Spinal cord (tissue), 9 donors: ENCODE measurements at regions not wholly inside any gene's neighbourhood (a gene's known extent, or its start where the extent isn't known, plus 50 kb on each side); places are given as distances from the start of the nearest gene placed in this dataset.

Experiments used
- DNase-seq, 6 donors: peaks; one replicate each; pipeline versions ENCODE4 v3.0.0 to v3.0.0-alpha.2; 2013 to 2015; ENCODE audit warnings: low spot score in 6 of 6, low read depth in 4 of 6
- H3K27ac ChIP-seq: one replicate; pipeline ENCODE4 v1.5.1; 2013; ENCODE audit warnings: low read depth, low read length, control low read depth
- H3K27me3 ChIP-seq: one replicate; pipeline ENCODE4 v1.6.1; 2013; ENCODE audit warnings: low read length; ENCODE audit not compliant: control insufficient read depth, insufficient read depth
- H3K36me3 ChIP-seq: one replicate; pipeline ENCODE4 v1.6.1; 2013; ENCODE audit warnings: low read length; ENCODE audit not compliant: control insufficient read depth, insufficient read depth
- H3K4me1 ChIP-seq: one replicate; pipeline ENCODE4 v1.6.1; 2013; ENCODE audit warnings: low read length; ENCODE audit not compliant: control insufficient read depth, insufficient read depth
- H3K4me3 ChIP-seq: one replicate; pipeline ENCODE4 v1.5.1; 2013; ENCODE audit warnings: low read depth, low read length, control low read depth
- H3K9me3 ChIP-seq: one replicate; pipeline ENCODE4 v1.6.1; 2013; ENCODE audit warnings: low read length; ENCODE audit not compliant: control insufficient read depth, insufficient read depth
- WGBS: methylation state at CpG from one replicate; pipeline ENCODE4 v1.1.5; 2013; ENCODE audit warnings: missing lambda C conversion rate; ENCODE audit not compliant: insufficient coverage; 5-methylcytosine and 5-hydroxymethylcytosine counted together
- donor health status: healthy.

GRCh38 chr17:77476498-77476897 lies 335.7 kb downstream of the SEC14L1 start:
- no peak overlapping the region for H3K4me3 ChIP-seq
- H3K9me3 ChIP-seq: no peaks in the 10 kb centered on the region
- peaks cover 90% of the 10 kb centered on the region for H3K4me1 ChIP-seq
- H3K36me3 ChIP-seq: peaks cover 24% of the 10 kb centered on the region
- 81% methylated on average over 7 of the region's 8 CpGs for WGBS
- no peak for DNase-seq
- H3K27me3 ChIP-seq: no peaks in the 10 kb centered on the region
- H3K27ac ChIP-seq: peak overlapping the region; percentile 59

DNA sequence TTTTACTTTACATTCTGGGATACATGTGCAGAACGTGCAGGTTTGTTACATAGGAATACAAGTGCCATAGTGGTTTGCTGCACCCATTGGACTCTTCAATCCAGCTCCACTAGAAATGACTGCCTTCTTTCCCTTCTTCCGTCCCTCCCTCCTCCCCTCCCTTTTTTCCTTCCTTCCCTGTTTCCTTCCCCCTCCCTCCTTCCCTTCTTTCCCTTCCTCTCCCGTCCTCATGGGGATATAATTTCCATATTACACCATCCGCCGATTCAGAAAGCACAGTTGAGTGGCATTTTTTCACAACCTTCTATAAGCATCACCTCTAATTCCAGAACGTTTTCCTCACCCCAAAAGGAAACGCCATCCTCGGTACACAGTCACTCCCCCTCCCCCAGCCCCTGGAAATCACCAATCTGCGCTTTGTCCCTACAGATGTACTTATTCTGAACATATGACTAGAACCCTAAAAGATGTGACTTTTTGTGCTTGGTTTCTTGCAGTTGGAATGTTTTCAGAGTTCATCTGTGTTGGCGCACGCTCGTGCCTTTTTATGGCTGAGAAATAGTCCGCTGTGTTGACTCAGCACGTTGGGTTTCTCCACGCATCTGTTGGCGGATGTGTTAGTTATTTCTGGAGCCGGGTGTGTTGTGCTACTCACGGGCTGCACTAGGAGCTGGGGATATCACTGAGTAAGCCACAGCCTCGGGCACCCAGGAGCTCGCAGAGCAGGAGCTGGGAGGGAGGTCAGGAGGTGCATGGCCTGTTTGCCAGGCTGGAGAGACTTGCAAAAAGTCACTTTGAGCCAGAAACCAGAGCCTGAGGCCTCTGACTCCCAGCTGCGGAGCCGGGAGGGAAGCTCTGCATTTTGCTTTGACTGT lies 336.4 kb downstream of the SEC14L1 start:
- H3K4me3 ChIP-seq: no peak overlapping the region
- peaks cover 90% of the 10 kb centered on the region for H3K4me1 ChIP-seq
- DNase-seq: peak in 2 of 6 donors; percentile 83 to 86
- peak overlapping the region; percentile 59 for H3K27ac ChIP-seq
- H3K36me3 ChIP-seq: peaks cover 31% of the 10 kb centered on the region
- no peaks in the 10 kb centered on the region for H3K27me3 ChIP-seq
- no peaks in the 10 kb centered on the region for H3K9me3 ChIP-seq
- 27% methylated on average over 20 of the region's 22 CpGs for WGBS

DNA sequence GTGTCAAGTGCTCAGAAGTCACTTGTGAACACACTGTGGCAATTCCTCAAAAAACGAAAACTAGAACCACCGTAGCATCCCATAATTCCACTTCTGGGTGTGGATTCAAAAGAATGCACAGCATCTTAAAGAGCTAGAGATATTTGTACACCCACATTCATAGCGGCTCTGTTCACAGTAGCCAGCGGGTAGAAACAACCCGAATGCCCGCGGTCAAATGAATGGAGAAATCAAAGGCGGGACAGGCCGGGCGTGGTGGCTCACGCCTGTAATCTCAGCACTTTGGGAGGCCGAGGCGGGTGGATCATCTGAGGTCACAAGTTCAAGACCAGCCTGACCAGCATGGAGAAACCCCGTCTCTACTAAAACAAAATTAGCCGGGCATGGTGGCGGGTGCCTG lies 337.5 kb downstream of the SEC14L1 start:
- Histone ChIP-seq H3K36me3 (peaks cover 42% of the 10 kb centered on the region), H3K4me1 (peaks cover 89% of the 10 kb centered on the region), H3K9me3 (no peaks in the 10 kb centered on the region), H3K4me3 (no peak overlapping the region), H3K27ac (peak overlapping the region; percentile 59), H3K27me3 (no peaks in the 10 kb centered on the region)
- 92% methylated on average over 15 of the region's 16 CpGs for WGBS
- DNase-seq: no peak

DNA sequence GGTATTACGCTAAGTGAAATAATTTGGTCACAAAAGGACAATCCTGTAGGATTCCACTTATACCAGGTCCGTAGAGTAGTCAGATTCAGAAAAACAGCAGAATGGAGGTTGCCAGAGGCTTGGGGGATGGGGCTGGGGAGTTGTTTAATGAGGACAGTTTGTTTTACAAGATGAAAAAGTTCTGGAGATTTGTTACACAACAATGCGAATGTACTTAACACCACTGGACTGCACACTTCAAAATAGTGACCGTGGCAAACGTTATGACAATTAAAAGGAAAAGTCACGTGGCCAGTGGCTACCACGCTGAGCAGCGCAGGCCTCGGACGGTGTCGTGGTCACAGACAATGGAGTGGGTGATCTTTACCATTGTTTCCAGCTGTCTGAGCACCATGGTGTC lies 338.1 kb downstream of the SEC14L1 start:
- no peak for DNase-seq
- Histone ChIP-seq H3K27ac (no peak overlapping the region), H3K36me3 (peaks cover 48% of the 10 kb centered on the region), H3K27me3 (no peaks in the 10 kb centered on the region), H3K9me3 (no peaks in the 10 kb centered on the region), H3K4me1 (peaks cover 85% of the 10 kb centered on the region), H3K4me3 (no peak overlapping the region)
- 67% methylated on average over 7 of the region's 11 CpGs for WGBS

DNA sequence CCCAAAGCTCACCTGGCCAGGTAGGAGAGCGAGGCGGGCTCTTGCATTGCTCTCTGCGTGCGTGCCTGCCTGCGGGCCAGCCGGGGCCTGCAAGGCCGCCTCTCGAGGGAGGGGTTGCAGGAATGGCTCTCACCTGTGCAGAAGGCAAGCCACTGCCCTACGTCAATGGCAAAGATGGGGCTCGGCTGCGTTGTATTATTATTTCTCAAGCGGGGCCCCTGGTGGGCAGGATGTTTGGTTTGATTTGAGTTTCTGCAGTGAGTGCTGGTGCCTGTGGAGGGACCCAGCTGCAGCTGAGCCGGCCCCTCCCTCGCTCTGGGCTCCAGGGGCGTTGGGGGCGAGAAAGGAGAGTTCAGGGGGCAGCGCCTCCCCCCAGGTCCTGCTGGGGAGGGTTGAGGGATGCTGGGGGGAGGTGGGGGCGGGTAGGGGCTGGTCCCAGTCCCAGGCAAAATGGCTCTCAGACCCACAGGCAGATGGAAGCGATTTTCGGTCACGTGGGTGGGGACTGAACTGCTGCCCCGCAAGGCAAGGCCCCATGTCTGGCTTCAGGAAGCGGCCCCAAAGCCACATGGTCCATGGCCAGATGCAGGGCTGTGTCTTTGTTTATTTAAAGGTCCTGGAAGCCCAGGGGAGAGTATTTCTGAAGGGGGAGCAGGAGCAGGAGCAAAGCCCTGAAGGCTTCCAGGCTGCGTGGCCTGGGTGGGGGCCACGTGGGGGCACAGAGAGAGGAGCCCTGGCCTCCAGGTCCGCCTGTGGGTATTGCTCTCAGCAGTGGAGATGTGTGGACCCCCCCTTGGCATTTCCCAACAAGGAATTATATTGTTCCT lies 338.8 kb downstream of the SEC14L1 start:
- Histone ChIP-seq H3K27me3 (no peaks in the 10 kb centered on the region), H3K4me3 (no peak overlapping the region), H3K36me3 (peaks cover 52% of the 10 kb centered on the region), H3K9me3 (no peaks in the 10 kb centered on the region), H3K27ac (no peak overlapping the region), H3K4me1 (peaks cover 79% of the 10 kb centered on the region)
- DNase-seq: peak in 1 of 6 donors; percentile 34
- 54% methylated on average over 19 of the region's 26 CpGs for WGBS

DNA sequence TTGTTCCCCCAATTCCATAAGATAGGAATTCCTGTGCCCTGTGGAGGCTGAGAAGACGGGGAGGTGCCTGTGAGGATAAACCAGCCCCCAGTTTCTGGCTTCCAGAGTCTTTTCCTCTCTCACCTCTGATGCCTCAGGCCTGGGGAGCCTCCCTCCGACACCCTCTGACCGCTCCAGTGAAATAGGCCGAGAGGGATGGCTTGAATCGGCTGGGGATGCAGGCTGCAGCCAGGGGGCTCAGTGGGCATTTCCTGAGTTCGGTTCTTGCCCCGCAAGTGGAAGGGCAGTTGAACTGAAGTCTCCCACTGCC lies 339.4 kb downstream of the SEC14L1 start:
- H3K27ac ChIP-seq: no peak overlapping the region
- 56% methylated on average over 6 of the region's 7 CpGs for WGBS
- DNase-seq: no peak
- H3K4me3 ChIP-seq: no peak overlapping the region
- no peaks in the 10 kb centered on the region for H3K27me3 ChIP-seq
- H3K36me3 ChIP-seq: peaks cover 56% of the 10 kb centered on the region
- H3K9me3 ChIP-seq: no peaks in the 10 kb centered on the region
- H3K4me1 ChIP-seq: peaks cover 73% of the 10 kb centered on the region

GRCh38 chr17:77480509-77481215 lies 339.9 kb downstream of the SEC14L1 start:
- H3K27me3 ChIP-seq: no peaks in the 10 kb centered on the region
- 63% methylated on average over 25 of the region's 25 CpGs for WGBS
- H3K27ac ChIP-seq: peak overlapping the region; percentile 15
- H3K36me3 ChIP-seq: peaks cover 53% of the 10 kb centered on the region
- no peak overlapping the region for H3K4me3 ChIP-seq
- H3K4me1 ChIP-seq: peaks cover 68% of the 10 kb centered on the region
- no peaks in the 10 kb centered on the region for H3K9me3 ChIP-seq
- DNase-seq: no peak

DNA sequence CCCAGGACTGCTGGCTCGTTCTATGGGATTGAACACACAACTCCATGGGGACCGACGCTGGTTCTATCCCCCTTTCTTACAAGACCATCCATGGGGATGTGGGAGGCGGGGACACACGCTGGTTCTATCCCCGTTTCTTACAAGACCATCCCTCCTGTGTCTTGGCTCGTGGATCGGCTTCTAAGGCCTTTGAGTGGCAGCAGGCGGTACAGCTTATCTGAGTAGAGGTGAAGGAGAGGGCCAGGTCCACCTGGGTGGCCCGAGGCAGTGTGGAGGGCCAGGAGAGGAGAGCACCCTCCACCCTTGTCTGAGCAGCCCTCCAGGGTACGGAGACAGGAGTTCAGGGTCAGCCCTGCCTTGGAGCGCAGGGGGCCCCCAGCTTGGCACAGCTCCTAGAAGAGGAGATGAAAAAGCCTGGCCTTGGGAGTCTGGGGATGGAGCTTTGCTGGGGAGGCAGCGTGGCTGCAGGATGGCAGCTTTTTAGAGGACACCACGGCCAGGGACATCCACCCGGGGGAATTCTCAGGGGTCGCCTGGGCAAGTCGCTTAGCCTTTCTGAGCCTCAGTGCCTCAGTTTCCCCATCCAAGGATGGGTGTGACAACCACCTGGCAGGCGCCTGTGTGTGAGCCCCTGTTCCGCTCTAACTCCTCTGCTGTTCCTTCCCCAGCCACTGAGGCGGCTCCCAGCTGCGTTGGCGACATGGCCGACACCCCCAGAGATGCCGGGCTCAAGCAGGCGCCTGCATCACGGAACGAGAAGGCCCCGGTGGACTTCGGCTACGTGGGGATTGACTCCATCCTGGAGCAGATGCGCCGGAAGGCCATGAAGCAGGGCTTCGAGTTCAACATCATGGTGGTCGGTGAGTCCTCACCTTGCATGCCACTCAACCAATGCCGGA lies 341.0 kb downstream of the SEC14L1 start:
- no peaks in the 10 kb centered on the region for H3K9me3 ChIP-seq
- H3K27me3 ChIP-seq: no peaks in the 10 kb centered on the region
- 81% methylated on average over 29 of the region's 35 CpGs for WGBS
- H3K27ac ChIP-seq: peak overlapping the region; percentile 33
- peaks cover 52% of the 10 kb centered on the region for H3K36me3 ChIP-seq
- peaks cover 57% of the 10 kb centered on the region for H3K4me1 ChIP-seq
- no peak for DNase-seq
- H3K4me3 ChIP-seq: no peak overlapping the region
